GDM1 (cell line): ENCODE measurements at regions not wholly inside any gene's neighbourhood (a gene's known extent, or its start where the extent isn't known, plus 50 kb on each side); places are given as distances from the start of the nearest gene placed in this dataset.
"Not testable (repeated sequence)": the region's sequence is repeated elsewhere in the genome, so short reads cannot be mapped to it uniquely, and the experiment has no call there.

Experiments
- DNase-seq: peaks from one replicate; lab custom pipeline; 2025; lab: John Stamatoyannopoulos, UW

- no peak for DNase-seq
These were observed 541.9 kb upstream of the CADM1 start for GRCh38 chr11:116046127-116046526.

GRCh38 chr11:116044941-116045340, 540.7 kb upstream of the CADM1 start:
- DNase-seq: no peak

GRCh38 chr11:116044520-116044919, 540.3 kb upstream of the CADM1 start:
- DNase-seq: no peak

- no peak for DNase-seq
These were observed 539.6 kb upstream of the CADM1 start for GRCh38 chr11:116043857-116044256.

GRCh38 chr11:116043059-116043458, 538.8 kb upstream of the CADM1 start:
- not testable (repeated sequence) for DNase-seq

GRCh38 chr11:116042146-116042545, 537.9 kb upstream of the CADM1 start:
- DNase-seq: no peak

- DNase-seq: no peak
These were observed 533.6 kb upstream of the CADM1 start for GRCh38 chr11:116037861-116038260.

- no peak for DNase-seq
These were observed 531.8 kb upstream of the CADM1 start for GRCh38 chr11:116035977-116036376.

- DNase-seq: no peak
These were observed 529.8 kb upstream of the CADM1 start for GRCh38 chr11:116033931-116034553.

- DNase-seq: no peak
These were observed 526.6 kb upstream of the CADM1 start for GRCh38 chr11:116030697-116031331.

- not testable (repeated sequence) for DNase-seq
These were observed 524.3 kb upstream of the CADM1 start for GRCh38 chr11:116028506-116028905.

GRCh38 chr11:115999437-115999836, 495.2 kb upstream of the CADM1 start:
- DNase-seq: no peak

GRCh38 chr11:115996808-115997188, 492.6 kb upstream of the CADM1 start:
- no peak for DNase-seq

- no peak for DNase-seq
These were observed 492.1 kb upstream of the CADM1 start for GRCh38 chr11:115996125-115996807.

- no peak for DNase-seq
These were observed 489.4 kb upstream of the CADM1 start for GRCh38 chr11:115993590-115993989.

GRCh38 chr11:115990004-115990447, 485.8 kb upstream of the CADM1 start:
- no peak for DNase-seq

- DNase-seq: no peak
These were observed 481.7 kb upstream of the CADM1 start for GRCh38 chr11:115985896-115986295.

- no peak for DNase-seq
These were observed 480.0 kb upstream of the CADM1 start for GRCh38 chr11:115984228-115984627.

- DNase-seq: no peak
These were observed 478.5 kb upstream of the CADM1 start for GRCh38 chr11:115982666-115983065.

GRCh38 chr11:115981814-115982471, 477.7 kb upstream of the CADM1 start:
- DNase-seq: no peak

- no peak for DNase-seq
These were observed 476.9 kb upstream of the CADM1 start for GRCh38 chr11:115981104-115981481.

- no peak for DNase-seq
These were observed 476.3 kb upstream of the CADM1 start for GRCh38 chr11:115980337-115981103.
